ENCODE measurements at regions not wholly inside any gene's neighbourhood (a gene's known extent, or its start where the extent isn't known, plus 50 kb on each side); places are given as distances from the start of the nearest gene placed in this dataset.

- Histone ChIP-seq H3K4me3 (ENCODE audit: low read depth in 2 of 2, low read length in 2 of 2) (no peak overlapping the region), H3K27ac (ENCODE audit: low read length) (no peak overlapping the region), H3K36me3 (ENCODE audit: control insufficient read depth, insufficient read depth, low read length) (no peaks in the 10 kb centered on the region), H3K27me3 (ENCODE audit: control insufficient read depth, insufficient read depth, low read length) (no peaks in the 10 kb centered on the region), H3K4me1 (ENCODE audit: control insufficient read depth, insufficient read depth, low read length) (no peaks in the 10 kb centered on the region), H3K9me3 (ENCODE audit: control insufficient read depth, insufficient read depth, low read depth, low read length) (no peaks in the 10 kb centered on the region)
- POLR2A ChIA-PET: no interaction called here
- TF ChIP-seq TCF7L2 (IDR thresholded peaks at IDR 0.05; ENCODE audit: low read depth, low read length): no peak
- no peak for TF ChIP-seq POLR2AphosphoS5 (IDR thresholded peaks at IDR 0.05; ENCODE audit: low read depth, low read length)
- no peak for TF ChIP-seq CTCF (IDR thresholded peaks at IDR 0.05)
- TF ChIP-seq SIN3A (IDR thresholded peaks at IDR 0.05; ENCODE audit: borderline replicate concordance, insufficient read depth, low read depth, low read length): no peak
- no peak for TF ChIP-seq REST (IDR thresholded peaks at IDR 0.05; ENCODE audit: insufficient read depth in 1 of 2, low read depth in 2 of 2, low read length in 1 of 2)
- DNase-seq (ENCODE audit: low read depth, low spot score): no peak
- no peak for ATAC-seq
- no TSS peak for BruUV-seq (replicated peaks)
- CTCF ChIA-PET: interaction anchor here (0.6 kb wide), 1 partner anchor 182 kb away, joined by 3 read pairs; no protein-coding TSS in a partner anchor
- intact Hi-C loops (cut with micrococcal nuclease; ENCODE audit: unreplicated experiment): no loop called here
- in situ Hi-C loops (cut with HindIII; ENCODE audit: low pct_unique_long_range_greater_than_20kb, low sequenced_read_pairs): no loop called here
Measured at GRCh38 chr22:20646906-20647305, 127.0 kb upstream of the SERPIND1 start.

- no peak for ATAC-seq
- Histone ChIP-seq H3K36me3 (ENCODE audit: control insufficient read depth, insufficient read depth, low read length) (no peaks in the 10 kb centered on the region), H3K4me1 (ENCODE audit: control insufficient read depth, insufficient read depth, low read length) (no peaks in the 10 kb centered on the region), H3K9me3 (ENCODE audit: control insufficient read depth, insufficient read depth, low read depth, low read length) (no peaks in the 10 kb centered on the region), H3K4me3 (ENCODE audit: low read depth in 2 of 2, low read length in 2 of 2) (no peak overlapping the region), H3K27me3 (ENCODE audit: control insufficient read depth, insufficient read depth, low read length) (no peaks in the 10 kb centered on the region), H3K27ac (ENCODE audit: low read length) (no peak overlapping the region)
- CTCF ChIA-PET: interaction anchor here (0.6 kb wide), 1 partner anchor 181 kb away, joined by 3 read pairs; no protein-coding TSS in a partner anchor
- POLR2A ChIA-PET: interaction anchor here (0.6 kb wide), 1 partner anchor 140 kb away, joined by 4 read pairs; the partner anchor contains the start of gene MED15
- in situ Hi-C loops (cut with HindIII; ENCODE audit: low pct_unique_long_range_greater_than_20kb, low sequenced_read_pairs) (no loop called here), intact Hi-C loops (cut with micrococcal nuclease; ENCODE audit: unreplicated experiment) (no loop called here)
- TF ChIP-seq CTCF (IDR thresholded peaks at IDR 0.05) (no peak), SIN3A (IDR thresholded peaks at IDR 0.05; ENCODE audit: borderline replicate concordance, insufficient read depth, low read depth, low read length) (no peak), REST (IDR thresholded peaks at IDR 0.05; ENCODE audit: insufficient read depth in 1 of 2, low read depth in 2 of 2, low read length in 1 of 2) (no peak), TCF7L2 (IDR thresholded peaks at IDR 0.05; ENCODE audit: low read depth, low read length) (no peak), POLR2AphosphoS5 (IDR thresholded peaks at IDR 0.05; ENCODE audit: low read depth, low read length) (no peak)
- no peak for DNase-seq (ENCODE audit: low read depth, low spot score)
- no TSS peak for BruUV-seq (replicated peaks)
Measured at GRCh38 chr22:20647586-20648305, 126.2 kb upstream of the SERPIND1 start.
